NCI-H226 (cell line): ENCODE measurements at regions not wholly inside any gene's neighbourhood (a gene's known extent, or its start where the extent isn't known, plus 50 kb on each side); places are given as distances from the start of the nearest gene placed in this dataset.

Experiments
- DNase-seq: peaks from one replicate; pipeline ENCODE4 v3.0.0-alpha.2; 2015

- DNase-seq, result no peak
Observed at GRCh38 chr2:96438589-96438988, 66.6 kb downstream of the NEURL3 start.

- DNase-seq, result no peak
Observed at GRCh38 chr2:96437512-96437911, 67.6 kb downstream of the NEURL3 start.

GRCh38 chr2:96436961-96437360, 68.2 kb downstream of the NEURL3 start:
- no peak for DNase-seq

- no peak for DNase-seq
Observed at GRCh38 chr2:96436416-96436815, 68.7 kb downstream of the NEURL3 start.

GRCh38 chr2:96431319-96431718, 73.8 kb downstream of the NEURL3 start:
- DNase-seq, result no peak

- DNase-seq, result no peak
Observed at GRCh38 chr2:96430394-96430988, 74.7 kb downstream of the NEURL3 start.

- DNase-seq, result peak; percentile 67
Observed at GRCh38 chr2:96427917-96428316, 77.2 kb downstream of the NEURL3 start.

- DNase-seq, result no peak
Observed at GRCh38 chr2:96427169-96427568, 78.0 kb downstream of the NEURL3 start.

- no peak for DNase-seq
Observed at GRCh38 chr2:96423828-96424227, 81.3 kb downstream of the NEURL3 start.
